ENCODE measurements at regions not wholly inside any gene's neighbourhood (a gene's known extent, or its start where the extent isn't known, plus 50 kb on each side); places are given as distances from the start of the nearest gene placed in this dataset.

DNA sequence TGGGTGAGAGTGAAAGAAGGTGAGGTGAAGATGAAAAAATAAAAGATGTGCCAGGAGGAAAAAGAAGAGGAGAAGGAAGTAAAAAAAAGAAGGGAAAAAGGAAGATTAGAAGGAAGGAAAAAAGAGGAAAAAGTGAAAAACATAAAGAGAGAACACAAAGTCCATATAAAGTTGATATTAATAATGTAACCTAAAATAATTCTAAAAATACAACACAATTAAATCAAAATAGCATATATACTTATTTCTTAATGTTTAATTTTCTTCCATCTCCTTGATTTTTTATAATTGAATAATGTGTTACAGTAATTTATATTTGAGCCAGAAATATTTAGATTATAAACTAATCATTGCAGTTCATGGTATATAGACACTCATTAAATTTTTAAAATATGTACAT lies 124.4 kb upstream of the NOVA1 start:
- no peak overlapping the region for H3K27ac ChIP-seq (ENCODE audit: insufficient read depth, low read length)
- H2BK15ac ChIP-seq (ENCODE audit: low read depth, low read length) = no peak overlapping the region
- no peak overlapping the region for H4K5ac ChIP-seq (ENCODE audit: low read depth, low read length)
- H3K23ac ChIP-seq (ENCODE audit: low read depth, low read length) = no peak overlapping the region
- no peak overlapping the region for H3K18ac ChIP-seq (ENCODE audit: low read depth, low read length)
- no peak overlapping the region for H2BK20ac ChIP-seq (ENCODE audit: low read depth, low read length)
- H3K79me1 ChIP-seq (ENCODE audit: low read depth in 1 of 2, low read length in 2 of 2) = no peaks in the 10 kb centered on the region
- no TSS peak for BruUV-seq (replicated peaks)
- no peak overlapping the region for H4K91ac ChIP-seq (ENCODE audit: insufficient read depth, low read depth, low read length)
- no peaks in the 10 kb centered on the region for H3K4me1 ChIP-seq (ENCODE audit: control insufficient read depth, insufficient read depth, low read length)
- TF ChIP-seq RFX5 (IDR thresholded peaks at IDR 0.05; ENCODE audit: low read depth, low read length) (no peak), RAD21 (IDR thresholded peaks at IDR 0.05; ENCODE audit: low read length) (no peak), MAZ (IDR thresholded peaks at IDR 0.05; ENCODE audit: borderline replicate concordance, low read depth, low read length) (no peak), SMC3 (IDR thresholded peaks at IDR 0.05; ENCODE audit: low read depth, low read length) (no peak), FOS (IDR thresholded peaks at IDR 0.05; ENCODE audit: low read depth, low read length) (no peak), NFE2L2 (IDR thresholded peaks at IDR 0.05; ENCODE audit: low read depth, low read length) (no peak), CHD1 (IDR thresholded peaks at IDR 0.05; ENCODE audit: low read depth, low read length) (no peak), RCOR1 (IDR thresholded peaks at IDR 0.05; ENCODE audit: insufficient replicate concordance, low read length) (no peak), MAFK (IDR thresholded peaks at IDR 0.05; ENCODE audit: low read depth, low read length) (no peak), CEBPB (IDR thresholded peaks at IDR 0.05; ENCODE audit: low read depth, low read length) (no peak), BHLHE40 (IDR thresholded peaks at IDR 0.05; ENCODE audit: low read depth, low read length) (no peak), MXI1 (IDR thresholded peaks at IDR 0.05; ENCODE audit: borderline replicate concordance, low read depth, low read length) (no peak), POLR2A (IDR thresholded peaks at IDR 0.05; ENCODE audit: low read depth, low read length) (no peak)
- TF ChIP-seq, protein P1, sequence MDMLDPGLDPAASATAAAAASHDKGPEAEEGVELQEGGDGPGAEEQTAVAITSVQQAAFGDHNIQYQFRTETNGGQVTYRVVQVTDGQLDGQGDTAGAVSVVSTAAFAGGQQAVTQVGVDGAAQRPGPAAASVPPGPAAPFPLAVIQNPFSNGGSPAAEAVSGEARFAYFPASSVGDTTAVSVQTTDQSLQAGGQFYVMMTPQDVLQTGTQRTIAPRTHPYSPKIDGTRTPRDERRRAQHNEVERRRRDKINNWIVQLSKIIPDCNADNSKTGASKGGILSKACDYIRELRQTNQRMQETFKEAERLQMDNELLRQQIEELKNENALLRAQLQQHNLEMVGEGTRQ (IDR thresholded peaks at IDR 0.05; ENCODE audit: low read depth, low read length) = no peak
- TF ChIP-seq, protein P2, sequence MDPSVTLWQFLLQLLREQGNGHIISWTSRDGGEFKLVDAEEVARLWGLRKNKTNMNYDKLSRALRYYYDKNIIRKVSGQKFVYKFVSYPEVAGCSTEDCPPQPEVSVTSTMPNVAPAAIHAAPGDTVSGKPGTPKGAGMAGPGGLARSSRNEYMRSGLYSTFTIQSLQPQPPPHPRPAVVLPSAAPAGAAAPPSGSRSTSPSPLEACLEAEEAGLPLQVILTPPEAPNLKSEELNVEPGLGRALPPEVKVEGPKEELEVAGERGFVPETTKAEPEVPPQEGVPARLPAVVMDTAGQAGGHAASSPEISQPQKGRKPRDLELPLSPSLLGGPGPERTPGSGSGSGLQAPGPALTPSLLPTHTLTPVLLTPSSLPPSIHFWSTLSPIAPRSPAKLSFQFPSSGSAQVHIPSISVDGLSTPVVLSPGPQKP (IDR thresholded peaks at IDR 0.05; ENCODE audit: borderline replicate concordance, low read depth, low read length) = no peak
- TF ChIP-seq, protein P3, sequence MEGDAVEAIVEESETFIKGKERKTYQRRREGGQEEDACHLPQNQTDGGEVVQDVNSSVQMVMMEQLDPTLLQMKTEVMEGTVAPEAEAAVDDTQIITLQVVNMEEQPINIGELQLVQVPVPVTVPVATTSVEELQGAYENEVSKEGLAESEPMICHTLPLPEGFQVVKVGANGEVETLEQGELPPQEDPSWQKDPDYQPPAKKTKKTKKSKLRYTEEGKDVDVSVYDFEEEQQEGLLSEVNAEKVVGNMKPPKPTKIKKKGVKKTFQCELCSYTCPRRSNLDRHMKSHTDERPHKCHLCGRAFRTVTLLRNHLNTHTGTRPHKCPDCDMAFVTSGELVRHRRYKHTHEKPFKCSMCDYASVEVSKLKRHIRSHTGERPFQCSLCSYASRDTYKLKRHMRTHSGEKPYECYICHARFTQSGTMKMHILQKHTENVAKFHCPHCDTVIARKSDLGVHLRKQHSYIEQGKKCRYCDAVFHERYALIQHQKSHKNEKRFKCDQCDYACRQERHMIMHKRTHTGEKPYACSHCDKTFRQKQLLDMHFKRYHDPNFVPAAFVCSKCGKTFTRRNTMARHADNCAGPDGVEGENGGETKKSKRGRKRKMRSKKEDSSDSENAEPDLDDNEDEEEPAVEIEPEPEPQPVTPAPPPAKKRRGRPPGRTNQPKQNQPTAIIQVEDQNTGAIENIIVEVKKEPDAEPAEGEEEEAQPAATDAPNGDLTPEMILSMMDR (conservative IDR thresholded peaks at IDR 0.05; ENCODE audit: low read depth, low read length) = no peak
- DNase-seq (no peak), ATAC-seq (ENCODE audit: low read depth) (no peak)
- H3K4me2 ChIP-seq (ENCODE audit: low read depth, low read length) = no peak overlapping the region
- H2BK120ac ChIP-seq (ENCODE audit: low read depth, low read length) = no peak overlapping the region
- H3K27me3 ChIP-seq (ENCODE audit: control insufficient read depth, insufficient read depth, low read length) = no peaks in the 10 kb centered on the region
- H3K4ac ChIP-seq (ENCODE audit: low read depth, low read length) = no peak overlapping the region
- intact Hi-C loops (cut with micrococcal nuclease) = no loop called here
- in situ Hi-C loops (cut with MboI; ENCODE audit: low sequenced_read_pairs) = no loop called here
- H4K8ac ChIP-seq (ENCODE audit: low read depth in 2 of 2, low read length in 2 of 2) = no peak overlapping the region
- dilution Hi-C loops (cut with HindIII; ENCODE audit: low sequenced_read_pairs, unreplicated experiment) = no loop called here
- H3K56ac ChIP-seq (ENCODE audit: extremely low read depth, insufficient read depth, low read length) = no peak overlapping the region
- no peaks in the 10 kb centered on the region for H3K36me3 ChIP-seq (ENCODE audit: control insufficient read depth, insufficient read depth, low read length)
- no peak overlapping the region for H2AK9ac ChIP-seq (replicated peaks; ENCODE audit: low read depth, low read length, poor library complexity)
- ChIA-PET CTCF (no interaction called here), POLR2A (ENCODE audit: unreplicated experiment) (no interaction called here)
- no peaks in the 10 kb centered on the region for H3K9me1 ChIP-seq (ENCODE audit: insufficient read depth, low read length)
- no peak overlapping the region for H3K4me3 ChIP-seq (ENCODE audit: insufficient read depth, low read depth, low read length)
- H2BK5ac ChIP-seq (ENCODE audit: low read depth, low read length, poor library complexity, severe bottlenecking) = no peak overlapping the region
- no peaks in the 10 kb centered on the region for H4K20me1 ChIP-seq (ENCODE audit: insufficient read depth, low read length)
- H3K14ac ChIP-seq (replicated peaks; ENCODE audit: low read depth, low read length) = no peak overlapping the region
- no peak overlapping the region for H3K9ac ChIP-seq (ENCODE audit: low read depth, low read length)
- H2AFZ ChIP-seq (replicated peaks; ENCODE audit: low read length, poor library complexity) = no peak overlapping the region
- no peaks in the 10 kb centered on the region for H3K9me3 ChIP-seq (ENCODE audit: control insufficient read depth, insufficient read depth, low read length)
- no peak overlapping the region for H2AK5ac ChIP-seq (ENCODE audit: low read depth, low read length)

Measured in IMR-90 (cell line).